Stimulated activated CD4-positive, alpha-beta T cell treated with anti-CD3 and anti-CD28 coated beads, Interleukin-2, amount 100 ng/mL, for 4 hours (primary cell): ENCODE measurements at regions not wholly inside any gene's neighbourhood (a gene's known extent, or its start where the extent isn't known, plus 50 kb on each side); places are given as distances from the start of the nearest gene placed in this dataset.

ENCODE experiments used
- DNase-seq: peaks from one replicate; pipeline ENCODE4 v3.0.0-alpha.2; 2020; ENCODE audit warnings: low read depth

- DNase-seq = no peak
Observed at GRCh38 chr9:78563269-78563668, 266.3 kb downstream of the PSAT1 start.

GRCh38 chr9:78565481-78565880 lies 268.6 kb downstream of the PSAT1 start:
- no peak for DNase-seq

- no peak for DNase-seq
Observed at GRCh38 chr9:78566521-78566920, 269.6 kb downstream of the PSAT1 start.

- DNase-seq = no peak
Observed at GRCh38 chr9:78566948-78567675, 270.2 kb downstream of the PSAT1 start.

GRCh38 chr9:78567693-78568092 lies 270.8 kb downstream of the PSAT1 start:
- no peak for DNase-seq

GRCh38 chr9:78568774-78569173 lies 271.8 kb downstream of the PSAT1 start:
- no peak for DNase-seq

GRCh38 chr9:78572266-78572665 lies 275.3 kb downstream of the PSAT1 start:
- DNase-seq = no peak

GRCh38 chr9:78573205-78573604 lies 276.3 kb downstream of the PSAT1 start:
- DNase-seq = no peak

- no peak for DNase-seq
Observed at GRCh38 chr9:78573669-78574068, 276.7 kb downstream of the PSAT1 start.

- DNase-seq = no peak
Observed at GRCh38 chr9:78574354-78575045, 277.6 kb downstream of the PSAT1 start.

GRCh38 chr9:78575081-78575480 lies 278.2 kb downstream of the PSAT1 start:
- DNase-seq = no peak

GRCh38 chr9:78575771-78576170 lies 278.8 kb downstream of the PSAT1 start:
- no peak for DNase-seq

- no peak for DNase-seq
Observed at GRCh38 chr9:78577156-78577906, 280.4 kb downstream of the PSAT1 start.

GRCh38 chr9:78578072-78578471 lies 281.1 kb downstream of the PSAT1 start:
- no peak for DNase-seq

GRCh38 chr9:78582821-78583220 lies 285.9 kb downstream of the PSAT1 start:
- no peak for DNase-seq

- DNase-seq = no peak
Observed at GRCh38 chr9:78584589-78584988, 287.7 kb downstream of the PSAT1 start.

- no peak for DNase-seq
Observed at GRCh38 chr9:78585909-78586308, 289.0 kb downstream of the PSAT1 start.

- no peak for DNase-seq
Observed at GRCh38 chr9:78590068-78590467, 293.1 kb downstream of the PSAT1 start.

GRCh38 chr9:78592811-78593210 lies 295.9 kb downstream of the PSAT1 start:
- no peak for DNase-seq

GRCh38 chr9:78595200-78595945 lies 298.4 kb downstream of the PSAT1 start:
- no peak for DNase-seq

- DNase-seq = no peak
Observed at GRCh38 chr9:78596346-78596745, 299.4 kb downstream of the PSAT1 start.

GRCh38 chr9:78598120-78598519 lies 301.2 kb downstream of the PSAT1 start:
- DNase-seq = no peak
